SU-DHL-6 (cell line): ENCODE measurements at regions not wholly inside any gene's neighbourhood (a gene's known extent, or its start where the extent isn't known, plus 50 kb on each side); places are given as distances from the start of the nearest gene placed in this dataset.

ENCODE experiments used
- H2AFZ ChIP-seq: fragments of 200-600 bp; sonication (generic); 2 replicates; pipeline ENCODE4 v1.6.1; 2014; ENCODE audit warnings: low read depth, mild to moderate bottlenecking, moderate library complexity, mixed read lengths, antibody characterized with exemption, low read length; ENCODE audit not compliant: severe bottlenecking
- H3F3A ChIP-seq: fragments of 200-600 bp; shearing (Covaris generic); 2 replicates; pipeline ENCODE4 v1.6.0; 2016; ENCODE audit warnings: antibody characterized with exemption, mild to moderate bottlenecking; ENCODE audit not compliant: insufficient read depth
- H3K27ac ChIP-seq: fragments of 200-600 bp; sonication (generic); 2 replicates; pipeline ENCODE4 v1.5.1; 2016; ENCODE audit warnings: low read depth, mild to moderate bottlenecking, low read length, moderate library complexity, mixed read lengths
- H3K27me3 ChIP-seq: fragments of 200-600 bp; sonication (generic), shearing (Covaris generic); 2 replicates; pipeline ENCODE4 v1.6.0; 2014; ENCODE audit warnings: mild to moderate bottlenecking, low read length
- H3K36me3 ChIP-seq: fragments of 200-600 bp; sonication (generic); 2 replicates; pipeline ENCODE4 v1.6.1; 2014; ENCODE audit warnings: mild to moderate bottlenecking, low read length, mixed read lengths
- H3K4me2 ChIP-seq: fragments of 300-600, 200-600 bp; shearing (Covaris generic), sonication (generic); 2 replicates; pipeline ENCODE4 v1.6.0; 2014; ENCODE audit warnings: low read length, low read depth, mild to moderate bottlenecking; ENCODE audit not compliant: poor library complexity, severe bottlenecking
- H3K4me3 ChIP-seq: fragments of 200-600 bp; sonication (generic); 2 replicates; pipeline ENCODE4 v1.5.1; 2014; ENCODE audit warnings: antibody characterized with exemption, low read length, mild to moderate bottlenecking, mixed read lengths; ENCODE audit not compliant: insufficient read depth, poor library complexity, severe bottlenecking
- H3K79me2 ChIP-seq: fragments of 200-600 bp; sonication (generic); 2 replicates; pipeline ENCODE4 v1.6.1; 2014; ENCODE audit warnings: mild to moderate bottlenecking, low read length, moderate library complexity; ENCODE audit not compliant: insufficient read depth
- H3K9ac ChIP-seq: fragments of 200-600 bp; sonication (generic); 2 replicates; pipeline ENCODE4 v1.7.0; 2014; ENCODE audit warnings: mild to moderate bottlenecking, low read length
- H3K9me2 ChIP-seq: fragments of 200-600 bp; sonication (generic); replicated peaks from 2 replicates; pipeline ENCODE4 v1.6.1; 2014; ENCODE audit warnings: low read length; ENCODE audit not compliant: insufficient read depth
- H3K9me3 ChIP-seq: fragments of 200-600 bp; sonication (generic); 2 replicates; pipeline ENCODE4 v1.6.1; 2014; ENCODE audit warnings: low read length, mixed read lengths; ENCODE audit not compliant: insufficient read depth
- H4K20me1 ChIP-seq: fragments of 200-600 bp; sonication (generic); 2 replicates; pipeline ENCODE4 v1.6.1; 2014; ENCODE audit warnings: low read depth, mild to moderate bottlenecking, antibody characterized with exemption, low read length, moderate library complexity, mixed read lengths
- EZH2phosphoT487 ChIP-seq: fragments of 200-600 bp; sonication (generic), shearing (Covaris generic); conservative IDR thresholded peaks from 2 replicates; pipeline ENCODE4 v1.6.1; 2018; ENCODE audit warnings: mild to moderate bottlenecking, antibody characterized with exemption, low read length, moderate library complexity, mixed read lengths
- TF ChIP-seq, protein P1 (sequence below): fragments of 200-600 bp; sonication (generic); IDR thresholded peaks from one replicate; pipeline ENCODE4 v1.5.1; 2017; ENCODE audit warnings: antibody characterized with exemption, mild to moderate bottlenecking, low read length, moderate library complexity; ENCODE audit not compliant: insufficient read depth, poor library complexity, severe bottlenecking

DNA sequence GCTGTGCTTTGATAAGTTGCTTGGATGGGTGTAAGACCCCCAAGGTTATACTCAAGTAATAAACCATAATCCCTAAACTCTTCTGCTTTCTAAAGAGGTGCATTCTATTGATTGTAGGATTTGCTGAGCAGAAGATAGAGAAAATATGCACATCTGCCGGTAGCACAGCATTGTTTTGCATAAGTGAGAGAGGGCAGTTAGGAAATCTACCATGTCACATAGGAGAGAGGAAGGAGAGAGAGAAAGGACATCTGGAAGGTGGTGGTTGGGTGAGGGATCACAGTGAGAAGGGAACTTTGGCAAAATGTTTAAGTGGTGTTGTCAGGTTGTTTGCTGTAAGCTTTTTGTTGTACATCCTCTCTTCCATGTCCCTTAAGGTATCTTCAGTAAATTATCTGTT, 73.6 kb upstream of the BDNF start:
- no peak overlapping the region for H3K4me2 ChIP-seq
- no peaks in the 10 kb centered on the region for H4K20me1 ChIP-seq
- no peaks in the 10 kb centered on the region for H3F3A ChIP-seq
- H3K27me3 ChIP-seq = no peaks in the 10 kb centered on the region
- no peaks in the 10 kb centered on the region for H3K36me3 ChIP-seq
- no peak overlapping the region for H2AFZ ChIP-seq
- H3K4me3 ChIP-seq = no peak overlapping the region
- no peaks in the 10 kb centered on the region for H3K79me2 ChIP-seq
- TF ChIP-seq, protein P1, sequence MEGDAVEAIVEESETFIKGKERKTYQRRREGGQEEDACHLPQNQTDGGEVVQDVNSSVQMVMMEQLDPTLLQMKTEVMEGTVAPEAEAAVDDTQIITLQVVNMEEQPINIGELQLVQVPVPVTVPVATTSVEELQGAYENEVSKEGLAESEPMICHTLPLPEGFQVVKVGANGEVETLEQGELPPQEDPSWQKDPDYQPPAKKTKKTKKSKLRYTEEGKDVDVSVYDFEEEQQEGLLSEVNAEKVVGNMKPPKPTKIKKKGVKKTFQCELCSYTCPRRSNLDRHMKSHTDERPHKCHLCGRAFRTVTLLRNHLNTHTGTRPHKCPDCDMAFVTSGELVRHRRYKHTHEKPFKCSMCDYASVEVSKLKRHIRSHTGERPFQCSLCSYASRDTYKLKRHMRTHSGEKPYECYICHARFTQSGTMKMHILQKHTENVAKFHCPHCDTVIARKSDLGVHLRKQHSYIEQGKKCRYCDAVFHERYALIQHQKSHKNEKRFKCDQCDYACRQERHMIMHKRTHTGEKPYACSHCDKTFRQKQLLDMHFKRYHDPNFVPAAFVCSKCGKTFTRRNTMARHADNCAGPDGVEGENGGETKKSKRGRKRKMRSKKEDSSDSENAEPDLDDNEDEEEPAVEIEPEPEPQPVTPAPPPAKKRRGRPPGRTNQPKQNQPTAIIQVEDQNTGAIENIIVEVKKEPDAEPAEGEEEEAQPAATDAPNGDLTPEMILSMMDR = no peak
- TF ChIP-seq EZH2phosphoT487 = no peak
- H3K27ac ChIP-seq = no peak overlapping the region
- no peak overlapping the region for H3K9ac ChIP-seq
- no peaks in the 10 kb centered on the region for H3K9me3 ChIP-seq
- no peaks in the 10 kb centered on the region for H3K9me2 ChIP-seq

DNA sequence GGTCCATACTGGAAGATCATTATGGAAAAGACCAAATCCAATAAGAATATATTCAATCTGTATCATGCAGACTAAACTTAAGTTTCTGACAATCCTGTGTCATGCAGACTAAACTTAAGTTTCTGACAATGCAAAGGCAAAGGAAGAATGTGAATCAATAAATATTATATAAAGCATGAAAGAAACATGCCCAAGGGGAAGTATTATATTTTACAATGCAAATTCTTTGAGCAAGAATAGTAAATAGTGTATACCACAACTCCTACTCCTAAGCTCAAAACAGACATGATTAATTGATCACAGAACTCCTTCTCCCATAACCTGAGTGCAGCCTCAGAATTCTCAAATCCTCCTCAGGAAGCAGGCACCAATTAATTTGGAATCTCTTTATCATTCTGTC, 71.3 kb upstream of the BDNF start:
- TF ChIP-seq, protein P1 = no peak
- no peak for TF ChIP-seq EZH2phosphoT487
- no peaks in the 10 kb centered on the region for H3F3A ChIP-seq
- no peak overlapping the region for H3K4me2 ChIP-seq
- H2AFZ ChIP-seq = no peak overlapping the region
- no peaks in the 10 kb centered on the region for H3K9me3 ChIP-seq
- no peak overlapping the region for H3K27ac ChIP-seq
- no peaks in the 10 kb centered on the region for H3K27me3 ChIP-seq
- no peaks in the 10 kb centered on the region for H3K79me2 ChIP-seq
- H3K4me3 ChIP-seq = no peak overlapping the region
- H3K36me3 ChIP-seq = no peaks in the 10 kb centered on the region
- H3K9ac ChIP-seq = no peak overlapping the region
- H3K9me2 ChIP-seq = no peaks in the 10 kb centered on the region
- H4K20me1 ChIP-seq = no peaks in the 10 kb centered on the region

DNA sequence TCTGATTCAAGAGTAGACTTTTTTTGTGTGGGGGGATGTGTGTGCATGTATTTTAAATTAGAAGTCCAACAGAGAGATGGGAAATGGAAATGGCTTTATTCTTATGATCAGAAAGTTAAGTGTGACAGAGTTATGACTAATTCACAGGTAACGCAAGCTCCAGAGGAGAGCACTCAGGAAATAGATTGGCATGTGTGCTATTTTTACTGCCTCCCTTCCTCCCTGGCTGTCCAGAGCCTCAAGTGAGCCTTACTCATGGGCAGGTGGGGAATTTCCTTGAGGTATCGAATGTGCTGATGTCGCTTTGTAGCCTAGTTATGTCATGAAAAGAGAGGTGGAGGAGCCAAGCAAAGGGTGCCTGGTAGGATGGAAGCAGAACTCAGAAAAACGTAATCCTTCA, 70.3 kb upstream of the BDNF start:
- Histone ChIP-seq H3K36me3 (no peaks in the 10 kb centered on the region), H3K4me3 (no peak overlapping the region), H4K20me1 (no peaks in the 10 kb centered on the region), H3K9ac (no peak overlapping the region), H3K4me2 (no peak overlapping the region), H3K79me2 (no peaks in the 10 kb centered on the region), H3K9me2 (no peaks in the 10 kb centered on the region), H2AFZ (no peak overlapping the region), H3K27ac (no peak overlapping the region), H3F3A (no peaks in the 10 kb centered on the region), H3K27me3 (no peaks in the 10 kb centered on the region), H3K9me3 (no peaks in the 10 kb centered on the region)
- TF ChIP-seq, protein P1 = no peak
- TF ChIP-seq EZH2phosphoT487 = no peak

DNA sequence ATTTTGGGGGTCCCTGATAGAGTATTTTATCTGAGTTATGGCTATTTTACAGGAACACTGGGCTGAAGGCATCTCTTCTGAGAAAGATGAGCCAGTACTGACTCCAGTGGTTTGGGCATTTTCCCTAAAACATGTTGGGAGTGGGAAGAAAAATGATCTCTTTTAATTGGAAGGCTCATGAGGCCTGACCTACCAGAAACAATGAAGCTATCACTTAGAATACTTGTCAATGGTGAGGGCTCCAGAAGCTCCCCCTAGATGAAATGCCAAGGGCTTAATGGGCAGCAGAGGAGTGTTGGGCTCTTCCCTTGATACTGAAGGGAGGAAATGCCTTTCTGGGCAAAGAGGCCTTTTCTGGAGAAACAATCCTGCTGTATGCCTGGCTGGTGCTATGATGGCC, 63.5 kb upstream of the BDNF start:
- no peak overlapping the region for H3K4me3 ChIP-seq
- H3K9ac ChIP-seq = no peak overlapping the region
- no peaks in the 10 kb centered on the region for H3F3A ChIP-seq
- no peaks in the 10 kb centered on the region for H3K9me3 ChIP-seq
- no peak overlapping the region for H2AFZ ChIP-seq
- no peak overlapping the region for H3K27ac ChIP-seq
- no peaks in the 10 kb centered on the region for H3K27me3 ChIP-seq
- no peaks in the 10 kb centered on the region for H3K79me2 ChIP-seq
- H4K20me1 ChIP-seq = no peaks in the 10 kb centered on the region
- no peaks in the 10 kb centered on the region for H3K36me3 ChIP-seq
- no peaks in the 10 kb centered on the region for H3K9me2 ChIP-seq
- TF ChIP-seq EZH2phosphoT487 = no peak
- TF ChIP-seq, protein P1 = no peak
- H3K4me2 ChIP-seq = no peak overlapping the region
